ENCODE measurements at regions not wholly inside any gene's neighbourhood (a gene's known extent, or its start where the extent isn't known, plus 50 kb on each side); places are given as distances from the start of the nearest gene placed in this dataset.

GRCh38 chr13:105702441-105702840 lies 833.0 kb downstream of the EFNB2 start:
- Histone ChIP-seq H4K20me1 (ENCODE audit: insufficient read depth, poor library complexity, severe bottlenecking) (no peaks in the 10 kb centered on the region), H3K27me3 (no peaks in the 10 kb centered on the region), H3K4me3 (no peak overlapping the region), H3K9me2 (replicated peaks; ENCODE audit: insufficient read depth) (no peaks in the 10 kb centered on the region), H3K4me2 (no peak overlapping the region), H3K27ac (no peak overlapping the region), H3K4me1 (ENCODE audit: insufficient read depth) (no peaks in the 10 kb centered on the region), H3K79me2 (no peaks in the 10 kb centered on the region), H3K9me3 (ENCODE audit: low read depth) (no peaks in the 10 kb centered on the region), H3K36me3 (replicated peaks; ENCODE audit: insufficient read depth, low read depth) (no peaks in the 10 kb centered on the region), H2AFZ (no peak overlapping the region)
- DNase-seq (ENCODE audit: low spot score): no peak
- no peak for TF ChIP-seq EZH2phosphoT487 (IDR thresholded peaks at IDR 0.05; ENCODE audit: low read depth, severe bottlenecking, unreplicated experiment)
- no peak for TF ChIP-seq EZH2 (IDR thresholded peaks at IDR 0.05; ENCODE audit: borderline replicate concordance)
- TF ChIP-seq, protein P1, sequence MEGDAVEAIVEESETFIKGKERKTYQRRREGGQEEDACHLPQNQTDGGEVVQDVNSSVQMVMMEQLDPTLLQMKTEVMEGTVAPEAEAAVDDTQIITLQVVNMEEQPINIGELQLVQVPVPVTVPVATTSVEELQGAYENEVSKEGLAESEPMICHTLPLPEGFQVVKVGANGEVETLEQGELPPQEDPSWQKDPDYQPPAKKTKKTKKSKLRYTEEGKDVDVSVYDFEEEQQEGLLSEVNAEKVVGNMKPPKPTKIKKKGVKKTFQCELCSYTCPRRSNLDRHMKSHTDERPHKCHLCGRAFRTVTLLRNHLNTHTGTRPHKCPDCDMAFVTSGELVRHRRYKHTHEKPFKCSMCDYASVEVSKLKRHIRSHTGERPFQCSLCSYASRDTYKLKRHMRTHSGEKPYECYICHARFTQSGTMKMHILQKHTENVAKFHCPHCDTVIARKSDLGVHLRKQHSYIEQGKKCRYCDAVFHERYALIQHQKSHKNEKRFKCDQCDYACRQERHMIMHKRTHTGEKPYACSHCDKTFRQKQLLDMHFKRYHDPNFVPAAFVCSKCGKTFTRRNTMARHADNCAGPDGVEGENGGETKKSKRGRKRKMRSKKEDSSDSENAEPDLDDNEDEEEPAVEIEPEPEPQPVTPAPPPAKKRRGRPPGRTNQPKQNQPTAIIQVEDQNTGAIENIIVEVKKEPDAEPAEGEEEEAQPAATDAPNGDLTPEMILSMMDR (IDR thresholded peaks at IDR 0.05; ENCODE audit: poor library complexity): no peak
- whole genome bisulfite sequencing (ENCODE audit: low lambda C conversion rate, missing lambda C conversion rate): 49% methylated on average over 4 of the region's 4 CpGs

GRCh38 chr13:105692769-105693168 lies 842.7 kb downstream of the EFNB2 start:
- no peaks in the 10 kb centered on the region for H3K36me3 ChIP-seq (replicated peaks; ENCODE audit: insufficient read depth, low read depth)
- DNase-seq (ENCODE audit: low spot score): no peak
- H3K4me3 ChIP-seq: no peak overlapping the region
- no peak for TF ChIP-seq EZH2 (IDR thresholded peaks at IDR 0.05; ENCODE audit: borderline replicate concordance)
- TF ChIP-seq EZH2phosphoT487 (IDR thresholded peaks at IDR 0.05; ENCODE audit: low read depth, severe bottlenecking, unreplicated experiment): no peak
- TF ChIP-seq, protein P1 (IDR thresholded peaks at IDR 0.05; ENCODE audit: poor library complexity): no peak
- H4K20me1 ChIP-seq (ENCODE audit: insufficient read depth, poor library complexity, severe bottlenecking): no peaks in the 10 kb centered on the region
- no peaks in the 10 kb centered on the region for H3K27me3 ChIP-seq
- no peaks in the 10 kb centered on the region for H3K9me3 ChIP-seq (ENCODE audit: low read depth)
- no peaks in the 10 kb centered on the region for H3K9me2 ChIP-seq (replicated peaks; ENCODE audit: insufficient read depth)
- no peaks in the 10 kb centered on the region for H3K79me2 ChIP-seq
- H2AFZ ChIP-seq: no peak overlapping the region
- no peak overlapping the region for H3K4me2 ChIP-seq
- WGBS (ENCODE audit: low lambda C conversion rate, missing lambda C conversion rate): 90% methylated on average over 5 of the region's 5 CpGs
- H3K4me1 ChIP-seq (ENCODE audit: insufficient read depth): no peaks in the 10 kb centered on the region
- no peak overlapping the region for H3K27ac ChIP-seq

DNA sequence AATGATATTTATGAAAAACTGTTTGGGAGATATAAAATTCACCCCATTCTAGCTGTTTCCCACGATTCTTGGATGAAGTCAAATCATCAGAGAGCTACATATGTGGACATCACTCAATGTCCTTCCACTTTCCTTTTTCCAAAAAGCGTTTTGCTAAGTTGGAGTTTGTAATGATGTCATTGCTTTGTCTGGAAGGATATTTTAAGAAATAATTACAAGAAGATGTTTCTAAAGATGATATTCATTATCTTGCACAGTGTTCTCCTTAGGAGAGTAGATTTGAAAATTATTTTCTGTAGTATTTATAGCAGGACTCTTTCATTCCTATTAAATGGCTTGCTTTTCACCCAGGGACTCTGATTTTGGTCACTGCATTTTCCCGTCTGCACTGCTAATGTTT lies 851.2 kb downstream of the EFNB2 start:
- WGBS (ENCODE audit: low lambda C conversion rate, missing lambda C conversion rate): 88% methylated on average over 3 of the region's 3 CpGs

More for the DNA sequence above, 851.2 kb downstream of the EFNB2 start:
- DNase-seq (ENCODE audit: low spot score): no peak
- H3K9me3 ChIP-seq (ENCODE audit: low read depth): no peaks in the 10 kb centered on the region
- no peak overlapping the region for H2AFZ ChIP-seq
- no peak overlapping the region for H3K4me3 ChIP-seq
- no peak overlapping the region for H3K4me2 ChIP-seq
- H3K79me2 ChIP-seq: no peaks in the 10 kb centered on the region
- H4K20me1 ChIP-seq (ENCODE audit: insufficient read depth, poor library complexity, severe bottlenecking): no peaks in the 10 kb centered on the region
- TF ChIP-seq EZH2 (IDR thresholded peaks at IDR 0.05; ENCODE audit: borderline replicate concordance) (no peak), EZH2phosphoT487 (IDR thresholded peaks at IDR 0.05; ENCODE audit: low read depth, severe bottlenecking, unreplicated experiment) (no peak)
- TF ChIP-seq, protein P1 (IDR thresholded peaks at IDR 0.05; ENCODE audit: poor library complexity): no peak
- no peak overlapping the region for H3K27ac ChIP-seq
- no peaks in the 10 kb centered on the region for H3K27me3 ChIP-seq
- no peaks in the 10 kb centered on the region for H3K36me3 ChIP-seq (replicated peaks; ENCODE audit: insufficient read depth, low read depth)
- H3K9me2 ChIP-seq (replicated peaks; ENCODE audit: insufficient read depth): no peaks in the 10 kb centered on the region
- no peaks in the 10 kb centered on the region for H3K4me1 ChIP-seq (ENCODE audit: insufficient read depth)

All from hepatocyte (in vitro differentiated cells).